Stomach (tissue), 4 donors: ENCODE measurements at regions not wholly inside any gene's neighbourhood (a gene's known extent, or its start where the extent isn't known, plus 50 kb on each side); places are given as distances from the start of the nearest gene placed in this dataset.

ENCODE experiments used
- CTCF ChIP-seq, 7 experiments: fragments of 450-650 bp in 4 of 7; fragments of 200-600 bp in 3 of 7; sonication (generic) in 3 of 7; IDR thresholded peaks; one replicate each; pipeline ENCODE4 v1.5.1; 2016 to 2019; ENCODE audit warnings: antibody characterized with exemption in 7 of 7, control low read depth in 2 of 7, mild to moderate bottlenecking in 1 of 7
- POLR2A ChIP-seq, 4 donors: fragments of 450-650 bp; IDR thresholded peaks; one replicate each; pipeline ENCODE4 v1.6.1; 2016; ENCODE audit warnings: antibody characterized with exemption in 4 of 4, control low read depth in 2 of 4, mild to moderate bottlenecking in 1 of 4, moderate library complexity in 1 of 4

- TF ChIP-seq POLR2A (IDR thresholded peaks at IDR 0.05), result no peak
- no peak for TF ChIP-seq CTCF (IDR thresholded peaks at IDR 0.05)
Observed at GRCh38 chr13:29980339-29980738, 129.9 kb upstream of the UBL3 start.
